HG03039 (cell line): ENCODE measurements at regions not wholly inside any gene's neighbourhood (a gene's known extent, or its start where the extent isn't known, plus 50 kb on each side); places are given as distances from the start of the nearest gene placed in this dataset.

Experiments used
- ATAC-seq: cut with Tn5 transposase; IDR thresholded peaks from one replicate; pipeline ENCODE4 v1.9.1; 2021; ENCODE audit warnings: mild to moderate bottlenecking, moderate library complexity; ENCODE audit not compliant: unreplicated experiment

DNA sequence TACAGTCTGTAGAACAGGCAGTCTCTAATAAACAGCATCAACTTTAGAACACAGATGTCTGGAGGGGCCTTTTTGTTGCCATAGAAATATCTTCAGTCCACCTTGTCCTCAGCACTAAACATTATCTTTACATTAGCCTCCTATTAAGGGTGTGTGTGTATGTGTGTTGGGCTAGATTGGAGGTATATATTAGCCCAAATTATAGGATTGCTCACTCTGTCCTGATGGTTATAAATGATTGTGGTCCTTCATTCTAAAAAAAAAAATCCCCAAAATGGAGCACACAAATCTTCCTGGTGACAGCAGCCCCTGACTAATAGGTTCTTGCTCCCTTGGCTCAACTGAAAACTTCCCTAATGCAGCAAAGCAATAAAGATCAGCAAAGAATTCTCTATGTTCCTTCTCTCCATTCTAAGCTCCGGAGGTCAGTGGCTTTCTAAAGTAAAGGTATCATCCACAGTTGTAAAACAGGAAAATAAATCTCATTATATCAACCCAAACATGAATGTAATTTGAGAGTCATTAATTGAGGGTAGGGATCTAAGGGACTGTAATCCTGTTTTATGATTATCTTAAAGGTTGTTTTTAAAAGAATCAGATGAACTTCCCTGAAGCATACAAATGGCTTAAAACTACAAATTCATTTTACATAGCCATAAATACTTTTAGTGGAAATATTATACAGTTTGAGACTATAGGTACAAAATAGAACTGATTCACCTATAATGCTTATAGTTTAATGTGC, 232.7 kb downstream of the KLF12 start:
- no peak for ATAC-seq

DNA sequence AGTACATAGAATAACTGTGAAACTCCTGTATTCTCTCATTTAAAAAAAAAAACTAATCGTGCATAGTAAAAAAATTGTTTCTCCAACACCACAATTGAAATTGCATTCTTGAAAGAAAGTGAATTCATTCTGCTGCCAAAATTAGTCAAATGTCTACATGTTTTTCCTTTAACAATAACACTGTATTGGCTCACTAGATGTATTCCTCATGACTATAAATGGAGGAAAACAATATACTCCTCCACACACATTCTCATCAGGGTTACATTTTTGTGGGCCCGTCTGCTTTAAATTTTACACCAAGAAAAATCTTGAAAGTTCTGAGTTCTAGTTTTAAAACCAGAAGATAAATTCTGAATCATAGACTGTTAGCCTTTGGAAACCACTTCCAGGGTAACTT, 233.6 kb downstream of the KLF12 start:
- no peak for ATAC-seq

DNA sequence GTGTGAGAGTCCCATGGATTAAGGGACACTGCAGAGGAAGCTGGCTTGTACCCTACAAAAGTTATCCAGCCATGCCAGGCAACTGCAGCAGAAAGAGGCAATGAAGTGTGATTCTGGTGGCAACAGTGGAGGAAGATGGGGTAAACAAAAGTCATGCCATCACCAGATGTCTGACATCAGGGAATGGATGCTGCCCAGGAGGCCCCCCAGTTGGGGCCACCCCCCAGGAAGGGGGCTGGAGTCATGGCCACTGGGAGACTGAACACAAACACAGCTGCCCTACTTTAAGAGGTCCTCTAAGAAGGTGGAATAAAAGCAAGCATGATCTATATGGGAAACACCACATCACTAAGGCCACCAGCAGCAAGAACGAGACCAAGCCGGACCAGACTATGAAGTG, 235.3 kb downstream of the KLF12 start:
- ATAC-seq, result no peak

DNA sequence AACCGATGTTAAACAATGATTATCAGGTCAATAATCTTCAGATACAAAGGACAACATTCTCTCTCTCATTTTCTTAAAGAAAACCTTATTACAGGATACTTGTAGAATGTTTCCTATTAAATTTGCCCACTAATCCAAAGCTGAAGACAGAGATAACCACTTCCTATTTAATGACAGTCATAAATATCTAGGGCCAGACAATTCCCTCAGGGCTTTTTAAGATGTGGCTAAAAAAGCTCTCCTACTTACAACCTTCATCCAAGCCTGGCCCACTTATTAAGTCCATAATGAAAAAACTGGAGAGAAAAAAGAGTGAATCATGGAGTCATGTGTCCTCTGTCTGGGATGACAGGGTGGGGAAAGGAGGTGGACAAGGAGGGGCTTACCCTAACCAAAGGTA, 235.9 kb downstream of the KLF12 start:
- ATAC-seq, result no peak

DNA sequence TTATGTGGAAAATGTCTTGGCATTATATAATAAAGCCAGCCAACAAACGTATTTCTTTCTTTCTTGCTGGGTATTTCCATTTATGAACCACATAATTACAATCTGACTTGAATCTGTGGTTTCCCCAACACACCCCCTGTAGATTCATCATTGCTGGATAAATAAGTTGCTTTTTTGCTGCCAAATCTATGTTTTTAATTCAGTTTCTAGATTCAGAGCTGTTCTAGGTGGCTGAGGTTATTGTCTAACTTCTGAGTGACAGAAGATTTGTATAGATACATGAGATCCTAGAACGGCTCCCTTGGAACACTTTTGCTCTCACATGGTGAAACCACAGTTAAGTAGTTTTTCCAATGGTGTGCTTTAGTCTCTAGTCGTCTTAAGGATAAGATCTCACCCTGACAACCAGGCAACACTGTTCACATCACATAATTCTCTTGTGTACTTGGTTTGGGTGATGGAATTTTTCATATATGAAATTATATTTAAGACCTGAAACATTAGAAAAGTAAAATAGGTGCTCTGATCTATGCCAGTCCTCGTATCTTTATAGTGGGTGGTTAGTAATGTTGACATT, 239.1 kb downstream of the KLF12 start:
- ATAC-seq, result no peak

DNA sequence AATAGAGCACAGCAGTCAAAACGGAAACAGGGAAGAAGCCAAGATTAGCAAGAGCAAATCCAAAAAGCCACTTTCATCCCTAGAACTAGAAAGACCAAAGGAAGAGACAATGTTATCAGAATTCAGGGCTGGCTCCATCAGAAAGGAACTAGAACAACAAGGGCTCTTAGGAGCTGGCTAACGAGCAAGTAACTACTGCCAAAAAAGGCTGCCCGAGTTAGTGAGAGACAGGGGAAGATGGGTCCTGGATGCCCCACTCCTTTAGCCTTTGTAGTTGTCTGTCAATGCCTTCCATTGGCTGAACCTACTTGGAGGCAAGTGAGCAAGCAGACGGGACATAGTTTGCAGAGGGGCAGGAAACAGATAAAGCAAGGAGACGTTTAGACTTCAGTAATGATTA, 240.4 kb downstream of the KLF12 start:
- ATAC-seq, result no peak

DNA sequence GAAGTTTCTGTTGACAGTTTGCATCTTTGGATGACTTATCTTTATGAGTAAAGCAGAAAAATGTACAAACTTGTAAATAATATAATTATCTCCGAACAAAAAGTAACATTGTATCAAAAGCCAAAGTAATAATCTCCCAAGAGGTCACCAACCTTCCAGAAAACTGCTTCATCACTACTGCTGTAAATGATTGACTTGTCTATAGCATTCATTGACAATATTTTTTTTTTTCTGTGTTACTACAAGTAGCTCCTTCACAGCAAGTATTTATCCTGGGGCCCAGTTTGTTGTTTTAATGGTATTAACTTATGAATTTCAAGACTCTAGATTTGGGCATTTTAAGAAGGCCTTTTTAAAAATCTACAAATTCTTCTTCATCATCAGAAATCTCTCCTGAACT, 242.4 kb downstream of the KLF12 start:
- no peak for ATAC-seq

DNA sequence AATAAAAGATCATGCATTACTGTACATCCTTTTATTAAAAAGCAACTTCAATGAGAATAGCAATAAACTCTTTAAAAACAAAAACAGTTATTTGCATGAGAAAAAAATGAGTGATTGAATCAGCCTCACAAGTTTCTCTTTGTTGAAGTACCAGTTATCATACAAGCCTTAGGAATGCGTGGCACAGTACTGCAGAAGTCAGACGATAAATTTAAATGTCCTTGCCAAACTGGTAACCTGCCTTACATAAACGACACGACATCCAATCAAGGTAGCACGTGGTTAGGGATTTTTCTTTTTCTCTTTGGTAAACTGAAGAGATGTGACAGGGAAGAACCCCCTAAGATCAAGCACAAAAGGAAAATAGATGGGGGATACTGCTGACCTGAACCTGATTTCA, 251.0 kb downstream of the KLF12 start:
- ATAC-seq, result no peak

DNA sequence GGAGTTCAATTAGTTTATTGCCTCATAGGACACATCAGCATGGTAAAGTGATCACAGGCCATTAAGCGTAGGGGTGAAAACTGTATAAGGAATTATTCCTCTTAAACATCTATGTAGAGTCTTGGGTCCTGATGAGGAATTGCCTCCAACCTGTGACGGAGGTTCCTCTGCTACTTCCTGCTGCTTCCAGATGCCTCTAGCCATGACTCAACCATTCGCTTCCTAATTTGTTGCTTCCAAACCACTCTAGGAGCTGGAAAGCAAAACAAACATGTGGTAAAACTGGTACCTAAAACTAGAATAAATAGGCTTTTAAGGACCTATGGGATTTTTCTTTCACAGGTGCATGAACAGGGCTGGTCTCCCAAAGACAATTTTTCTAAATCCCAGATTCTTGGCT, 253.8 kb downstream of the KLF12 start:
- no peak for ATAC-seq

DNA sequence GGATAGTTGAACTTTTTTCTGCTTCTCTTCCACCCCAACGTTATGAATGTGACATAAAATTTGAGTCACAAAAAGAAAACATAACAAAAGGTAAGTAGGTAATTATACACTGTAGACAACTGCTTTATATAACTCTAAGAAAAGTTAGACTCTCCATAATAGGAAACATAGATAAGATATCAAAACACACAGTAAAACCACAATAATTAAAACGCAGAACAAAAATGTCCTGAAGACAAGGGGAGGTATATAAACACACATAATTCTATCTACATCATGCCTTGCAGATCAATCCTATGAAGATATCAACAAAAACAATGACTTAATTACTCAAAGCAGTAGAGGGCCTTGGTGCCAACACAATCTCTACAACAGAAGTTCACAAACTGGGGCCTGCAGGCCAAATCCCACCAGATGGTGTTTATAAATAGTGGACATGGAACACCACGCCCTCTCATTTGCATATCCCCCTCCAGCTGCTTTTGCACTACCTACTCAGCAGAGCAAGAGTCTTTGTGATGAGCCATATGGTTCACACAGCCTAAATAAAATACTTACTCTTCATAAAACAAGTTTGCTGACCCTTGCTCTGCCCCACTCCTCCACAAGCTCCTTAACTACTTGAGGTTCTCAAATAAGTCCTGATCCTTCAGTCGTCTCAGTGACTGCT, 254.7 kb downstream of the KLF12 start:
- ATAC-seq, result no peak

DNA sequence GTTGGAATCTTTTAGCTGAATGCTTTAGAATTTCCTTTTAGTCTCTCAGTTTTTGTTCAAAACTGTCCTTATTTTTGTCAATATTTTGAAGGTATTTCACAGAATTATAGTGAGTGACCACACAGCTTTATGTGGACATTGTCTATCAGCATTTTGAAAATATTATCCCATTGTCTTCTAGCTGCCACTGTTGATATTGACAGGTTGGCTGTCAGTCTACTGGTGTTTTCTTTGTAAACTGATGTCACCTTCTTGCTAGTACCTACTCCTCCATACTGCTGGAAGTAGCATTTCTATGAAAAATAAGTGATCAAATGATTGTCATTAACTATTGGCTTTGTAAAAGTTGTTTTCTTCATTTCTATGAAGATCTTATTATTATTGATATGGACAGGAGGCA, 256.8 kb downstream of the KLF12 start:
- no peak for ATAC-seq

DNA sequence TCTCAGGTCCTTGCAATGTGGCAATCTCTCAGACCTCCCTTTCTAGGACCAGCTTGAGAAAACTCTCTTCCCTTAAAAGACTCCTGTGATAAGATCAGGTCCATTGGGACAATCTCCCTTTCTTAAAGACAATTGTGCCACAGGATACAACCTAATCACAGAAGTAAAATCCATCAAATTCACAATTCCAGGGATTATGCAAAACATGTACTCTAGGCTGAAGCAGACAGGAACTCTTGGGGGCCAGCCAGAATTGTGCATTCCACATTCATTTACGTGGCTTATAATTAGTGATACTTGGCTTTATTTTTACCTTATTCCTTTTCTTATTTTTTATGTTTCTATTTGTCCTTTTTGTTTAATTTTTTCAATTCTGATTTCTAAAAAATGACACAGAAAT, 257.9 kb downstream of the KLF12 start:
- ATAC-seq, result no peak

DNA sequence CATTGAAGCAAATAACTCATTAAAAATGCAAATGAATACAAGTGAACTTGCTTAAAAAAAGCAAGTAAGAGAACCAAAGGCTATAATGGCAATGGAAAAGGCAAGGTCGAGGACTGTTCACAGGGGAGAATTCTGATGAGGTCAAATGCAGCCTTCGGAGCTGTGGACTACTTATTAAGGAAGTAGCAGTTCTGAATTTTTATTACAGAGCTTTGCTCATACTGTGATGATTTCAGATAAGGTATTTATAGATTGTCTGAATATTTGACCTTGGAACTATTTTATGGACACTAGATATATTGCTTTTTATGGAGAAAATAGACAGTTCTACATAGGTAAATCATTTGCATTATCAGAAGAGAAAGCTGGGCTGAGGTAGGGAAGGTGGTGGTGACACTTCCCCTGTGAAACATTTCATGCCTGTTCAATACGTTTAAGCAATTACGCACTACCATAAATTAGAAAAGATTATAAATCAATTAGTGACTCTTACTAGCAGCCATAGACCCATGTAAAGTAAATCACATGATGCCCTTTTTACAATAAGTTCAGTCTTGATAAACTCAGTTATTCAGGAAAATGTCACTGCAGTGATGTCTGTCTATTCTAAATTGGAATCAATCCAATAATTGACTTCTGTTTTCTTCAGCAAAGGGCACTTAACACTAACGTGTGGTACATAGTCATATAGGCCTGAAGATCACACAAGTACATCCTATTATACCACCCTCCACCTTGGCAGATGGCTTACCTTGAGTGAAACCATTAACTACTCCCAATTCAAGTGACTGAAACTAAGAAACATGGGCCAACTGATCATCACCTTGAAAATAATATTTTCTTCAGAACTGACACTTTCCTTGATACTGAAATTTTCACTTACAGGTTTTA, 260.0 kb downstream of the KLF12 start:
- no peak for ATAC-seq

DNA sequence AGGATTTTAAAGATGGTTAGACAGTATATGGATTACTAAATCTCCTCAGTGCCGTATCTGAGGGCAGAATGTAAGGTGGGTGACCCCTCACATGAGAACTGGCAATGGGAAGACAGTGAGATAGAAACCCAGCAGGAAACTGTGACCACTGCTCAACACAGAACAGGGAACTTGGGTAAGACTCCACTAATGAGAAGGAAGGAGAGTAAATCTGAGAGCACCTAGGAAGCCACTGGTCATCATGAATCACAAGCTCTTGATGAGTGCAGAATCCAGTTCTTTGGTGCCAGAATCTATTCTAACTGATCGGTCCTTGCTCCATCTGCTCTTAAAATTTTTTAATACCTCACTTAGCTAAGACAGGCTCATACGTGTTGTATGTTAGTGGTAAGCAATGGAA, 261.8 kb downstream of the KLF12 start:
- ATAC-seq, result no peak

DNA sequence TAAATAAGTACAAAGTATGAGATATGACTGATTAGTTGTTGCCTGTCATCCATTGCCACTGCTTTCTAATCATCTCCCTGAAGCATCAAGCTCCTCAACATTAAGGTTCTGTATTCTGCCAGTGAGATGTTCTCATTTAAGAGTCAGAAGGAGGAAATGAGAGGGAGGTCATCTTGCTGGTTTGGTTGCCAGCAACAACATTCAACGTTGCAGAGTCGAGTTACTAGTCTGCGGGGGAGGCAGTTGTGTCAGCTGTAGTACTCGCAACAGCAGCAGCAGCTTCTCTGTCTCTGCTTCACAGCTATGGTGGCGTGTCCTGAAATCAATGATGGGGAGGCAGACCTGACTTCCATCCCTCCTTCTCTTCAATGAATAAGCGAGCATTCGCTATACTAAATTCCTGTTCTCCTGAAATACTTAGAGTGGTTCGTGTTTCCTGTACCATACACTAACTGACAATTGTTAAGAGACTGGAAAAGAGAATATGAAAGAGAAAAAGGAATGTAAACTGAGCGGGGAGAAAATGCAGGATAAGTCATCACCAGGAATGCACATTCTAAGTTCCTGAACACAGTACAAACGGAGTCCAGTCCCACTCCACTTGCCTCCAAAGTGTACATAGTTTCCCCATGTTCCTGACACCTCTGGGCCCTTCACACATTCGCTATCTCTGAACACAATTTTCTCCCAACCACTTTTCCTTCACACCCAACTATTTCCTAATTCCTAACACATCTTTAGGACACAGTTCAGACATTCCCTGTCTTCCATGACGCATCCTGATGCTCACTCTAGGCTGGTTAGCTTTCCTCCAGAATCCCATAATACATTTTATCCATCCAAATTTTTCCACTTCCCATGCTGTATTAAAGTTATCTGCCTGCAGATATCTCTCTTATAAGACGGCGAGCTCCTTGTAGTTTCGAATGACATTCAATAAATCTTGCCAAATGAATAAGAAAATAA, 263.0 kb downstream of the KLF12 start:
- no peak for ATAC-seq

DNA sequence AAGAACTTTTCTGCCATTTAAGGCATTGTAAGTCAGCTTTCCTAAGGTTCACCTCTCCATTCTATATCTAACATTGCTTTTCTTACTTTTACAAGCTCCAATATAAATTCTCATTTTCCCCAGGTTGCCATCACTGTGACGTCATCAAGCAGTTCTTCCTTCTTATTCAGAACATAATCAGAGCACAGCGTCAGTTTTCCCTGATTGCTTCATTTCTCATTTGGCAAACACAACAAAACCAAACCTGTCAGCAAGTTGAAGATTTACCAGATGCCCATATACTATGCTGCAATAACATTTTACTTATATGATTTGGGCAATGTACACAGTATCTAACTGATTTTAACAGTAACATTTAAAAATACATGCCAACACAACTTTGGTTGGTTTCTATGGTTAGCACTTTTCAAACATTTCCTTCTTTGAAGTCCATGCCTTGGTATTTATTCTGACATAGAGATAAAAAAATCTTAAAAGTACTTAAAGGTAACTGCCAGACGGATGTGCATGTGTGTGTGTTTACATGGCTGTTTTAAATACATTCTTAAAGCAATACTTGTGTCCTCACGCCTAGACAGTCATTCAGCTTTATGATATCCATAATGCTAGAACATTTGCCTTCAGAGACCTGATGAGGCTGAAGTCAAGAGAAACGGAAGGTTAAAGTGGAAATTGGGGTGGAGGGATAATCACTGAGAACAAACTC, 264.0 kb downstream of the KLF12 start:
- no peak for ATAC-seq

DNA sequence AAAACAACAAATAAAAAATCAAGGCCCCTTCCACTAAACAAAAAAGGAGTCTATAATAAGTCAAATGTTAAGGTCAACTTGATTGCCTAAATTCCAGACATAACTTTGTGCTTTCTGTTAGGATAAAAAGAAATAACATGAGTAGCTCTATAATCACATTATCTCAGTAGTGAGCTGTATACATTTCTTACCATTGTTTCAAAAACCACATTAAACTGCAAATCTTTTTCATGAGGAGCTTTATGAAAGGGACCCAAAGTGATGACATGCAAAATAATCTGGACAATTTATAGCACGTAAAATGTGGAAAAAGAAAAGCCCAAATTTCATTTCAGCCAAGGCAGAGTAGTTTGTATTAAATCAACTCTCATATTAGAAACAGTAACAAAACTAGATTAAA, 269.2 kb downstream of the KLF12 start:
- ATAC-seq, result no peak

DNA sequence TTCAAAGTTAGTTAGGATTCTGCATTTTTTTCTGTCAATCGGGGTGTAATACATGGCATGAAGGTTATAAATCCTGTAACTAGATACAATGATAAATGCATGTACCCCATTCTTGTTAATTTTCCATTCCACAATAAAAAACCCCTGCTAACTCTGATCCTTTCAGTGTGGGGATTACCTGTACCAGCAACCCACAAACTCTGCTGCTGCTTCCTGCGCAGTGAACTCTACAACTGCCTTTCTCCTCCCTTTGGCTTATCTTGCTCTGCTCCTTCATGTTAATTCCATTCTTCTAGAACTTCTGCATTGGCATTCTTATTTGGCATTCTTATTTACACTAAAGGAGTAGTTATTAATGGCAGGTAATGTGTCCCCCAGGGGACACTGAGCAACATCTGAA, 273.1 kb downstream of the KLF12 start:
- ATAC-seq, result no peak

DNA sequence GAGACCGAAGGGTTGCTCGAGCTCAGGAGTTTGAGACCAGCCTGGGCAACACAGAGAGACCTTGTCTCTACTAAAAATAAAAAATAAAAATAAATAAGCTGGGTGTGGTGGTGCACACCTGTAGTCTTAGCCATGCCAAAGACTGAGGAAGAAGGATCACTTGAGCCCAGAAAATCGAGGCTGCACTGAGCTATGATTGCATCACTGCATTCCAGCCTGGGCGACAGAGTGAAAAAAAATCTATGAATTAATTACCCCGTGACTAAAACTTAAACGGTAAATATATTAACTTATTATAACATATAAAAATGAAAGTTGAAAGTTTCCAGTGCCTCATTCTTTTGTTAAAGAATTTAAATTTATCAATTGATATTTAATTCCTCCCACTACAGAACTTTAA, 273.7 kb downstream of the KLF12 start:
- no peak for ATAC-seq

DNA sequence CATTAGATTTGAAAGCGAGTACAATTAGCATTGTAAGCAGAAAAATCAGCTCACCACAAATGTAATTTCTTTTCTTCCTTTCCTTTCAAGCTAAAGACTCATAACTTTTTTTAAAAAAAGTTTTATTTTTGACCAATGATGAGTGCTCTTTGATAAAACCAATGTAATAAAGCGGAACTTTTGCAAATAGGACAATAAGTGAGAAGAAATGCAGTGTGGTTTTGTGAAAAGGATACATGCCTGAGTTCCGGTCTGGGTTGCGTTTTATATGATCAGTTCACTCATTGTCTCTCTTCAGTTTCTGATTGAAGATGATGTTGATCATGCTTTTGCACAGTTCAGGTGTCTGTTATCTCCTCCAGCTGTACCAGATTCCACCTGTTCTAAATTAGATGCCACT, 274.4 kb downstream of the KLF12 start:
- no peak for ATAC-seq
